Liver (tissue), 8 donors: ENCODE measurements at regions not wholly inside any gene's neighbourhood (a gene's known extent, or its start where the extent isn't known, plus 50 kb on each side); places are given as distances from the start of the nearest gene placed in this dataset.

Experiments
- DNase-seq: peaks from one replicate; pipeline ENCODE4 v3.0.0-alpha.2; 2017; ENCODE audit warnings: low spot score
- H3K27ac ChIP-seq, 2 donors: one replicate each; pipeline ENCODE4 v1.7.0; 2013; ENCODE audit warnings: inconsistent platforms in 2 of 2, low read length in 2 of 2, control low read depth in 1 of 2, low read depth in 1 of 2, mild to moderate bottlenecking in 1 of 2
- H3K27me3 ChIP-seq, 4 donors: one replicate each; pipeline versions ENCODE4 v1.6.1 to v1.7.0; 2013; ENCODE audit warnings: low read length in 3 of 4, inconsistent platforms in 1 of 4, mild to moderate bottlenecking in 1 of 4, moderate library complexity in 1 of 4; ENCODE audit not compliant: control insufficient read depth in 4 of 4, insufficient read depth in 4 of 4
- H3K36me3 ChIP-seq, 4 donors: one replicate each; pipeline versions ENCODE4 v1.6.1 to v1.7.0; 2013; ENCODE audit warnings: low read length in 3 of 4, mild to moderate bottlenecking in 3 of 4, low read depth in 1 of 4, moderate library complexity in 1 of 4; ENCODE audit not compliant: control insufficient read depth in 4 of 4, insufficient read depth in 3 of 4
- H3K4me1 ChIP-seq, 4 donors: one replicate each; pipeline versions ENCODE4 v1.6.1 to v1.7.0; 2013; ENCODE audit warnings: low read length in 3 of 4, mild to moderate bottlenecking in 3 of 4, moderate library complexity in 1 of 4; ENCODE audit not compliant: control insufficient read depth in 4 of 4, insufficient read depth in 4 of 4
- H3K4me3 ChIP-seq, 3 donors: one replicate each; pipeline versions ENCODE4 v1.6.1 to v1.7.0; 2013; ENCODE audit warnings: low read length in 3 of 3, control low read depth in 1 of 3, low read depth in 1 of 3, mild to moderate bottlenecking in 1 of 3
- H3K9ac ChIP-seq, 2 donors: one replicate each; pipeline ENCODE4 v1.7.0; 2013; ENCODE audit warnings: low read length in 2 of 2, mild to moderate bottlenecking in 2 of 2, moderate library complexity in 2 of 2, control low read depth in 1 of 2, low read depth in 1 of 2
- H3K9me3 ChIP-seq, 4 donors: one replicate each; pipeline versions ENCODE4 v1.6.1 to v1.7.0; 2013; ENCODE audit warnings: low read length in 3 of 4; ENCODE audit not compliant: control insufficient read depth in 4 of 4
- ATF3 ChIP-seq: IDR thresholded peaks from 2 replicates; pipeline ENCODE4 v1.6.1; 2016; ENCODE audit warnings: antibody characterized with exemption
- CTCF ChIP-seq: fragments of 150-350 bp; IDR thresholded peaks from 2 replicates; pipeline ENCODE4 v1.5.1; 2017; ENCODE audit warnings: improper control_type of control experiment, low read depth, low read length; ENCODE audit not compliant: missing input control
- EGR1 ChIP-seq, 2 donors: IDR thresholded peaks; 2 replicates each; pipeline ENCODE4 v1.6.1; 2016 to 2018; ENCODE audit warnings: antibody characterized with exemption in 2 of 2, low read depth in 2 of 2
- FOXA1 ChIP-seq: IDR thresholded peaks from 2 replicates; pipeline ENCODE4 v1.6.1; 2016; ENCODE audit warnings: antibody characterized with exemption
- FOXA2 ChIP-seq: IDR thresholded peaks from 2 replicates; pipeline ENCODE4 v1.6.1; 2016; ENCODE audit warnings: antibody characterized with exemption
- GABPA ChIP-seq, 2 donors: IDR thresholded peaks in 1 of 2; conservative IDR thresholded peaks in 1 of 2; 2 replicates each; pipeline ENCODE4 v1.6.1; 2016; ENCODE audit warnings: antibody characterized with exemption in 2 of 2, mild to moderate bottlenecking in 1 of 2, moderate library complexity in 1 of 2
- HNF4A ChIP-seq, 2 donors: conservative IDR thresholded peaks; 2 replicates each; pipeline ENCODE4 v1.6.1; 2016; ENCODE audit warnings: antibody characterized with exemption in 2 of 2, mild to moderate bottlenecking in 2 of 2
- JUND ChIP-seq, 2 donors: IDR thresholded peaks; 2 replicates each; pipeline ENCODE4 v1.6.1; 2016; ENCODE audit warnings: antibody characterized with exemption in 2 of 2
- MAX ChIP-seq: IDR thresholded peaks from 2 replicates; pipeline ENCODE4 v1.6.1; 2016; ENCODE audit warnings: antibody characterized with exemption
- NR2F2 ChIP-seq: IDR thresholded peaks from 2 replicates; pipeline ENCODE4 v1.6.1; 2016; ENCODE audit warnings: antibody characterized with exemption
- RAD21 ChIP-seq, 2 donors: IDR thresholded peaks; 2 replicates each; pipeline ENCODE4 v1.6.1; 2016; ENCODE audit warnings: antibody characterized with exemption in 2 of 2, mild to moderate bottlenecking in 2 of 2
- REST ChIP-seq: IDR thresholded peaks from 2 replicates; pipeline ENCODE4 v1.6.1; 2016; ENCODE audit warnings: antibody characterized with exemption, mild to moderate bottlenecking
- RXRA ChIP-seq, 2 donors: IDR thresholded peaks; 2 replicates each; pipeline ENCODE4 v1.6.1; 2017 to 2018; ENCODE audit warnings: antibody characterized with exemption in 2 of 2, mild to moderate bottlenecking in 1 of 2
- SP1 ChIP-seq: IDR thresholded peaks from 2 replicates; pipeline ENCODE4 v1.6.1; 2018; ENCODE audit warnings: antibody characterized with exemption, mild to moderate bottlenecking
- TAF1 ChIP-seq: conservative IDR thresholded peaks from 2 replicates; pipeline ENCODE4 v1.6.1; 2016; ENCODE audit warnings: antibody characterized with exemption, mild to moderate bottlenecking
- YY1 ChIP-seq: IDR thresholded peaks from 2 replicates; pipeline ENCODE4 v1.6.1; 2016; ENCODE audit warnings: antibody characterized with exemption, mild to moderate bottlenecking
- ZBTB33 ChIP-seq: IDR thresholded peaks from 2 replicates; pipeline ENCODE4 v1.6.1; 2016; ENCODE audit warnings: antibody characterized with exemption
- WGBS: extraction: QIAGEN DNeasy Blood & Tissue Kit; methylation state at CpG from one replicate; pipeline ENCODE4 v1.1.7; 2013; 5-methylcytosine and 5-hydroxymethylcytosine counted together
- donor health status: healthy.
- donor health status: healthy.
- donor health status: healthy.
- donor health status: healthy.
- donor health status: healthy.

DNA sequence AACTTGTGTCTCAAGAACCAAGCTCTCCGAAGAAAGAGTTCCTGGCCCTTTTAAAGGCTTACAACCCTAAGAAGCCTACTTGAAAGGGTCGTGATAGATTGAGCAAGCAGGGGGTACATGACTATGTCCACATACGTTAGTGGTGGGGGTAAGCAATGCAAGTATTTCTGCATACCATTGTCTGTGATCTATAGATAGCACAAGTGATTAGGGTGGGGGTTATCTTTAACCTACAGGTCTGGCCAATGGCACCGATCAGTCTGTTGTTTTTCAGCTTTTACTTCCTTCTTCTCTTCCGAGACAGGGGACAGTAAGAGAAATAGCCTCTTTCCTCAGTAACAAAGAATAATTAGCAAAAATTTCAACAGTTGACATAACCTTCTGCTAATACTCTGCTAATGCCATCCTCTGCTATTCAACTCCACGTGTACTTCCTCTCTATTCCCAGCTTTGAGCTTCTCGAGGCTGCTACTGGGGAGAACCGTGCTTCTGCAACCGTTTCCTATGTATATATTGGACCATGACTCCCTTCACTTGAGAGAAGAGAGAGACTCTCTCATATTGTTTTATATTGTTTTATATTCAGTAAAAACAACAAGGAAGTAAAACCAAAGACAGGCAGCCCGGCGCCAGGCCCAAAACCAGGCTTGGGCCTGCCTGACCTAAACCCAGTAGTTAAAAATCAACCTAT, 727.7 kb upstream of the NCAM2 start:
- DNase-seq: no peak
- H3K9ac ChIP-seq: no peak overlapping the region
- H3K36me3 ChIP-seq: no peaks in the 10 kb centered on the region
- TF ChIP-seq JUND (IDR thresholded peaks at IDR 0.05): no peak
- TF ChIP-seq HNF4A (conservative IDR thresholded peaks at IDR 0.05): no peak
- no peak for TF ChIP-seq REST
- TF ChIP-seq TAF1: no peak
- TF ChIP-seq NR2F2: no peak
- no peak for TF ChIP-seq RXRA (IDR thresholded peaks at IDR 0.05)
- no peak for TF ChIP-seq CTCF
- TF ChIP-seq RAD21 (IDR thresholded peaks at IDR 0.05): no peak
- TF ChIP-seq FOXA1: no peak
- TF ChIP-seq GABPA (IDR thresholded peaks at IDR 0.05 in 1 of 2, conservative IDR thresholded peaks at IDR 0.05 in 1 of 2): no peak
- no peak for TF ChIP-seq ATF3
- no peak for TF ChIP-seq SP1
- no peak for TF ChIP-seq YY1
- no peak for TF ChIP-seq ZBTB33
- TF ChIP-seq FOXA2: no peak
- TF ChIP-seq MAX: no peak
- no peak for TF ChIP-seq EGR1 (IDR thresholded peaks at IDR 0.05; ENCODE audit: low read depth in 2 of 2)
- H3K27ac ChIP-seq: no peak overlapping the region
- H3K9me3 ChIP-seq: peaks cover 0 to 3% (median 0%) of the 10 kb centered on the region in 4 donors
- H3K4me3 ChIP-seq: no peak overlapping the region
- H3K4me1 ChIP-seq: no peaks in the 10 kb centered on the region
- 75% methylated on average over 11 of the region's 11 CpGs for WGBS
- H3K27me3 ChIP-seq: no peaks in the 10 kb centered on the region
